Pancreas (tissue), 10 donors: ENCODE measurements at regions not wholly inside any gene's neighbourhood (a gene's known extent, or its start where the extent isn't known, plus 50 kb on each side); places are given as distances from the start of the nearest gene placed in this dataset.
"Not testable (repeated sequence)": the region's sequence is repeated elsewhere in the genome, so short reads cannot be mapped to it uniquely, and the experiment has no call there.

ENCODE experiments used
- ATAC-seq, 4 donors: fragments of 200-7000 bp; cut with Tn5 transposase; one replicate each; pipeline versions ENCODE4 v1.8.0 to v1.9.1; 2020; ENCODE audit warnings: mild to moderate bottlenecking in 4 of 4, moderate library complexity in 4 of 4
- DNase-seq, 6 donors: peaks; one replicate each; pipeline ENCODE4 v3.0.0-alpha.2; 2020
- FAIRE-seq: peaks from 2 replicates; lab custom pipeline; 2012; peaks lifted over from hg19 to GRCh38; lab: Jason Lieb, UNC
- H3K27ac ChIP-seq, 4 donors: fragments of 200-600 bp; sonication (generic); 1 replicate in 3 of 4; 2 replicates in 1 of 4; pipeline versions ENCODE4 v1.5.0 to v1.8.0; 2020
- H3K27me3 ChIP-seq, 4 donors: fragments of 200-600 bp; one replicate each; pipeline ENCODE4 v1.8.0; 2021
- H3K36me3 ChIP-seq, 3 donors: fragments of 200-600 bp; sonication (generic) in 1 of 3; one replicate each; pipeline versions ENCODE4 v1.5.0 to v1.8.0; 2020 to 2021
- H3K4me1 ChIP-seq, 3 donors: fragments of 200-600 bp; one replicate each; pipeline ENCODE4 v1.8.0; 2021
- H3K4me3 ChIP-seq, 4 donors: fragments of 200-600 bp; sonication (generic) in 2 of 4; one replicate each; pipeline versions ENCODE4 v1.5.0 to v1.8.0; 2020 to 2021
- H3K9me3 ChIP-seq, 4 donors: fragments of 200-600 bp; one replicate each; pipeline ENCODE4 v1.8.0; 2021
- CTCF ChIP-seq, 4 donors: fragments of 200-600 bp; sonication (generic) in 3 of 4; IDR thresholded peaks; one replicate each; pipeline versions ENCODE4 v1.5.0 to v1.8.0; 2021; ENCODE audit warnings: antibody characterized with exemption in 4 of 4
- WGBS, 2 donors: extraction: QIAGEN DNeasy Blood & Tissue Kit; methylation state at CpG; one replicate each; pipeline ENCODE4 v1.1.7; 2013; 5-methylcytosine and 5-hydroxymethylcytosine counted together
- intact Hi-C, 3 donors: fragments of 100-400 bp; cut with DNase I; formaldehyde crosslinking; loops; one replicate each; pipeline versions ENCODE4 v1.11.1 to v1.14.2; 2022
- donor health status: healthy with polysubstance abuse.
- donor health status: DM: no; HTN: no; CAD: no; lungs with moderate emphysema.
- donor health status: DM: no; HTN: no; CAD: no.
- donor health status: control.
- donor health status: control.
- donor health status: Bipolar disorder and iron deficiency.
- donor health status: DM: yes; HTN: yes; CAD: no.
- donor health status: DM: no; HTN: no; CAD: no.
- donor health status: DM: no; HTN: no; CAD: no.
- donor health status: DM: yes; HTN: yes; CAD: no.

GRCh38 chr3:28151207-28151550, 90.2 kb upstream of the CMC1 start:
- Histone ChIP-seq H3K36me3 (no peaks in the 10 kb centered on the region), H3K27me3 (no peaks in the 10 kb centered on the region), H3K4me1 (no peaks in the 10 kb centered on the region), H3K27ac (no peak overlapping the region), H3K9me3 (no peaks in the 10 kb centered on the region), H3K4me3 (no peak overlapping the region)
- intact Hi-C loops, result no loop called here
- ATAC-seq, result no peak
- no peak for FAIRE-seq
- DNase-seq, result no peak
- TF ChIP-seq CTCF (IDR thresholded peaks at IDR 0.05), result no peak
- 47 to 50% methylated on average over 2 of the region's 2 CpGs for WGBS, 2 donors

GRCh38 chr3:28151608-28152228, 89.7 kb upstream of the CMC1 start:
- Histone ChIP-seq H3K4me1 (no peaks in the 10 kb centered on the region), H3K36me3 (no peaks in the 10 kb centered on the region), H3K4me3 (no peak overlapping the region), H3K9me3 (no peaks in the 10 kb centered on the region), H3K27me3 (no peaks in the 10 kb centered on the region), H3K27ac (no peak overlapping the region)
- no peak for DNase-seq
- ATAC-seq, result peak in 3 of 4 donors; percentile 55 to 72 (median 66)
- no peak for TF ChIP-seq CTCF (IDR thresholded peaks at IDR 0.05)
- intact Hi-C loops, result no loop called here
- FAIRE-seq, result no peak

GRCh38 chr3:28155631-28156030, 85.8 kb upstream of the CMC1 start:
- FAIRE-seq (no peak), ATAC-seq (no peak), DNase-seq (no peak)
- Histone ChIP-seq H3K27me3 (no peaks in the 10 kb centered on the region), H3K27ac (no peak overlapping the region), H3K4me3 (no peak overlapping the region), H3K9me3 (no peaks in the 10 kb centered on the region), H3K4me1 (no peaks in the 10 kb centered on the region), H3K36me3 (no peaks in the 10 kb centered on the region)
- intact Hi-C loops, result no loop called here
- TF ChIP-seq CTCF (IDR thresholded peaks at IDR 0.05), result no peak
- 69 to 87% methylated on average over 2 of the region's 2 CpGs for WGBS, 2 donors

- FAIRE-seq, ATAC-seq, DNase-seq, intact Hi-C loops, H3K36me3 ChIP-seq, H3K27ac ChIP-seq, H3K4me1 ChIP-seq, H3K9me3 ChIP-seq, H3K27me3 ChIP-seq, H3K4me3 ChIP-seq: not testable (repeated sequence)
- 91% methylated on average over 16 of the region's 16 CpGs for WGBS, 2 donors
Measured at GRCh38 chr3:28156599-28156998, 84.8 kb upstream of the CMC1 start.

- intact Hi-C loops, result no loop called here
- 74 to 78% methylated on average over 1 of the region's 1 CpG for WGBS, 2 donors
- DNase-seq (no peak), ATAC-seq (peak in 2 of 4 donors; percentile 62 to 64), FAIRE-seq (peak; percentile 13)
- no peaks in the 10 kb centered on the region for H3K27me3 ChIP-seq
- H3K36me3 ChIP-seq, result no peaks in the 10 kb centered on the region
- no peaks in the 10 kb centered on the region for H3K9me3 ChIP-seq
- H3K4me1 ChIP-seq, result peaks cover 0 to 10% (median 0%) of the 10 kb centered on the region in 3 donors
- H3K27ac ChIP-seq, result no peak overlapping the region
- TF ChIP-seq CTCF (IDR thresholded peaks at IDR 0.05), result no peak
- H3K4me3 ChIP-seq, result no peak overlapping the region
Measured at GRCh38 chr3:28171962-28172361, 69.5 kb upstream of the CMC1 start.
